ENCODE measurements at regions not wholly inside any gene's neighbourhood (a gene's known extent, or its start where the extent isn't known, plus 50 kb on each side); places are given as distances from the start of the nearest gene placed in this dataset.

GRCh38 chr13:23983671-23984070 is 86.4 kb upstream of the C1QTNF9B start:
- no peak for DNase-seq (ENCODE audit: low spot score)

GRCh38 chr13:23984546-23984945 is 87.2 kb upstream of the C1QTNF9B start:
- DNase-seq (ENCODE audit: low spot score): no peak

- DNase-seq (ENCODE audit: low spot score): no peak
These were observed 87.8 kb upstream of the C1QTNF9B start for GRCh38 chr13:23985060-23985459.

GRCh38 chr13:23985839-23986238 is 88.5 kb upstream of the C1QTNF9B start:
- DNase-seq (ENCODE audit: low spot score): no peak

- DNase-seq (ENCODE audit: low spot score): no peak
These were observed 89.3 kb upstream of the C1QTNF9B start for GRCh38 chr13:23986619-23987018.

GRCh38 chr13:23987331-23987894 is 90.1 kb upstream of the C1QTNF9B start:
- no peak for DNase-seq (ENCODE audit: low spot score)

- no peak for DNase-seq (ENCODE audit: low spot score)
These were observed 91.3 kb upstream of the C1QTNF9B start for GRCh38 chr13:23988546-23989122.

GRCh38 chr13:23990455-23990854 is 93.2 kb upstream of the C1QTNF9B start:
- DNase-seq (ENCODE audit: low spot score): no peak

- no peak for DNase-seq (ENCODE audit: low spot score)
These were observed 93.8 kb upstream of the C1QTNF9B start for GRCh38 chr13:23991119-23991518.

- no peak for DNase-seq (ENCODE audit: low spot score)
These were observed 95.7 kb upstream of the C1QTNF9B start for GRCh38 chr13:23992781-23993679.

- no peak for DNase-seq (ENCODE audit: low spot score)
These were observed 96.3 kb upstream of the C1QTNF9B start for GRCh38 chr13:23993680-23993985.

- no peak for DNase-seq (ENCODE audit: low spot score)
These were observed 98.2 kb upstream of the C1QTNF9B start for GRCh38 chr13:23995283-23996073.

GRCh38 chr13:23996456-23996855 is 99.2 kb upstream of the C1QTNF9B start:
- DNase-seq (ENCODE audit: low spot score): no peak

- DNase-seq (ENCODE audit: low spot score): no peak
These were observed 102.1 kb upstream of the C1QTNF9B start for GRCh38 chr13:23999424-23999823.

- no peak for DNase-seq (ENCODE audit: low spot score)
These were observed 105.0 kb upstream of the C1QTNF9B start for GRCh38 chr13:24002206-24002815.

GRCh38 chr13:24004142-24004899 is 107.0 kb upstream of the C1QTNF9B start:
- DNase-seq (ENCODE audit: low spot score): no peak

GRCh38 chr13:24004971-24005370 is 107.7 kb upstream of the C1QTNF9B start:
- no peak for DNase-seq (ENCODE audit: low spot score)

- peak; percentile 25 for DNase-seq (ENCODE audit: low spot score)
These were observed 108.5 kb upstream of the C1QTNF9B start for GRCh38 chr13:24005755-24006281.

GRCh38 chr13:24006520-24007248 is 109.4 kb upstream of the C1QTNF9B start:
- no peak for DNase-seq (ENCODE audit: low spot score)

- no peak for DNase-seq (ENCODE audit: low spot score)
These were observed 110.8 kb upstream of the C1QTNF9B start for GRCh38 chr13:24007979-24008620.
